ENCODE measurements at regions not wholly inside any gene's neighbourhood (a gene's known extent, or its start where the extent isn't known, plus 50 kb on each side); places are given as distances from the start of the nearest gene placed in this dataset.

GRCh38 chr17:79294459-79295071, 219.9 kb downstream of the ENGASE start:
- Histone ChIP-seq H3K9me3 (ENCODE audit: control insufficient read depth in 2 of 2, low read length in 2 of 2) (no peaks in the 10 kb centered on the region), H3K9ac (ENCODE audit: low read length in 2 of 2) (no peak overlapping the region), H3K27me3 (ENCODE audit: control insufficient read depth in 1 of 2, insufficient read depth in 2 of 2, low read length in 2 of 2) (peaks cover 17 to 27% of the 10 kb centered on the region in 2 donors), H3K4me1 (ENCODE audit: control insufficient read depth, insufficient read depth, low read length) (no peaks in the 10 kb centered on the region), H3K4me3 (ENCODE audit: low read length in 2 of 2) (no peak overlapping the region), H3K36me3 (ENCODE audit: control insufficient read depth in 2 of 2, insufficient read depth in 2 of 2, low read length in 2 of 2) (no peaks in the 10 kb centered on the region), H3K27ac (ENCODE audit: low read length) (no peak overlapping the region)

GRCh38 chr17:79292501-79292900, 217.9 kb downstream of the ENGASE start:
- Histone ChIP-seq H3K27ac (ENCODE audit: low read length) (no peak overlapping the region), H3K9me3 (ENCODE audit: control insufficient read depth in 2 of 2, low read length in 2 of 2) (no peaks in the 10 kb centered on the region), H3K4me3 (ENCODE audit: low read length in 2 of 2) (no peak overlapping the region), H3K9ac (ENCODE audit: low read length in 2 of 2) (no peak overlapping the region), H3K4me1 (ENCODE audit: control insufficient read depth, insufficient read depth, low read length) (no peaks in the 10 kb centered on the region), H3K36me3 (ENCODE audit: control insufficient read depth in 2 of 2, insufficient read depth in 2 of 2, low read length in 2 of 2) (no peaks in the 10 kb centered on the region), H3K27me3 (ENCODE audit: control insufficient read depth in 1 of 2, insufficient read depth in 2 of 2, low read length in 2 of 2) (peaks cover 16 to 20% of the 10 kb centered on the region in 2 donors)

- no peak overlapping the region for H3K9ac ChIP-seq (ENCODE audit: low read length in 2 of 2)
- H3K36me3 ChIP-seq (ENCODE audit: control insufficient read depth in 2 of 2, insufficient read depth in 2 of 2, low read length in 2 of 2) = no peaks in the 10 kb centered on the region
- H3K4me3 ChIP-seq (ENCODE audit: low read length in 2 of 2) = no peak overlapping the region
- no peaks in the 10 kb centered on the region for H3K9me3 ChIP-seq (ENCODE audit: control insufficient read depth in 2 of 2, low read length in 2 of 2)
- H3K27ac ChIP-seq (ENCODE audit: low read length) = no peak overlapping the region
- no peaks in the 10 kb centered on the region for H3K4me1 ChIP-seq (ENCODE audit: control insufficient read depth, insufficient read depth, low read length)
- peaks cover 15 to 24% of the 10 kb centered on the region in 2 donors for H3K27me3 ChIP-seq (ENCODE audit: control insufficient read depth in 1 of 2, insufficient read depth in 2 of 2, low read length in 2 of 2)
These were observed 216.8 kb downstream of the ENGASE start for GRCh38 chr17:79291391-79291790.

- Histone ChIP-seq H3K36me3 (ENCODE audit: control insufficient read depth in 2 of 2, insufficient read depth in 2 of 2, low read length in 2 of 2) (no peaks in the 10 kb centered on the region), H3K27ac (ENCODE audit: low read length) (no peak overlapping the region), H3K4me1 (ENCODE audit: control insufficient read depth, insufficient read depth, low read length) (no peaks in the 10 kb centered on the region), H3K27me3 (ENCODE audit: control insufficient read depth in 1 of 2, insufficient read depth in 2 of 2, low read length in 2 of 2) (peaks cover 17 to 25% of the 10 kb centered on the region in 2 donors), H3K4me3 (ENCODE audit: low read length in 2 of 2) (no peak overlapping the region), H3K9ac (ENCODE audit: low read length in 2 of 2) (no peak overlapping the region), H3K9me3 (ENCODE audit: control insufficient read depth in 2 of 2, low read length in 2 of 2) (no peaks in the 10 kb centered on the region)
These were observed 216.1 kb downstream of the ENGASE start for GRCh38 chr17:79290726-79291125.

- no peak overlapping the region for H3K9ac ChIP-seq (ENCODE audit: low read length in 2 of 2)
These were observed 214.3 kb downstream of the ENGASE start for GRCh38 chr17:79288950-79289349.

GRCh38 chr17:79286440-79286839, 211.8 kb downstream of the ENGASE start:
- Histone ChIP-seq H3K27me3 (ENCODE audit: control insufficient read depth in 1 of 2, insufficient read depth in 2 of 2, low read length in 2 of 2) (peaks cover 17 to 26% of the 10 kb centered on the region in 2 donors), H3K4me1 (ENCODE audit: control insufficient read depth, insufficient read depth, low read length) (no peaks in the 10 kb centered on the region), H3K9me3 (ENCODE audit: control insufficient read depth in 2 of 2, low read length in 2 of 2) (no peaks in the 10 kb centered on the region), H3K9ac (ENCODE audit: low read length in 2 of 2) (no peak overlapping the region), H3K4me3 (ENCODE audit: low read length in 2 of 2) (no peak overlapping the region), H3K27ac (ENCODE audit: low read length) (no peak overlapping the region), H3K36me3 (ENCODE audit: control insufficient read depth in 2 of 2, insufficient read depth in 2 of 2, low read length in 2 of 2) (no peaks in the 10 kb centered on the region)

More at GRCh38 chr17:79288950-79289349, 214.3 kb downstream of the ENGASE start:
- no peak overlapping the region for H3K27ac ChIP-seq (ENCODE audit: low read length)
- H3K4me3 ChIP-seq (ENCODE audit: low read length in 2 of 2) = no peak overlapping the region
- H3K36me3 ChIP-seq (ENCODE audit: control insufficient read depth in 2 of 2, insufficient read depth in 2 of 2, low read length in 2 of 2) = no peaks in the 10 kb centered on the region
- no peaks in the 10 kb centered on the region for H3K9me3 ChIP-seq (ENCODE audit: control insufficient read depth in 2 of 2, low read length in 2 of 2)
- H3K4me1 ChIP-seq (ENCODE audit: control insufficient read depth, insufficient read depth, low read length) = no peaks in the 10 kb centered on the region
- peaks cover 17 to 27% of the 10 kb centered on the region in 2 donors for H3K27me3 ChIP-seq (ENCODE audit: control insufficient read depth in 1 of 2, insufficient read depth in 2 of 2, low read length in 2 of 2)

GRCh38 chr17:79285973-79286372, 211.3 kb downstream of the ENGASE start:
- H3K9ac ChIP-seq (ENCODE audit: low read length in 2 of 2) = no peak overlapping the region
- H3K9me3 ChIP-seq (ENCODE audit: control insufficient read depth in 2 of 2, low read length in 2 of 2) = no peaks in the 10 kb centered on the region
- no peak overlapping the region for H3K27ac ChIP-seq (ENCODE audit: low read length)
- peaks cover 17 to 28% of the 10 kb centered on the region in 2 donors for H3K27me3 ChIP-seq (ENCODE audit: control insufficient read depth in 1 of 2, insufficient read depth in 2 of 2, low read length in 2 of 2)
- no peak overlapping the region for H3K4me3 ChIP-seq (ENCODE audit: low read length in 2 of 2)
- no peaks in the 10 kb centered on the region for H3K4me1 ChIP-seq (ENCODE audit: control insufficient read depth, insufficient read depth, low read length)
- H3K36me3 ChIP-seq (ENCODE audit: control insufficient read depth in 2 of 2, insufficient read depth in 2 of 2, low read length in 2 of 2) = no peaks in the 10 kb centered on the region

- no peak overlapping the region for H3K27ac ChIP-seq (ENCODE audit: low read length)
- no peaks in the 10 kb centered on the region for H3K4me1 ChIP-seq (ENCODE audit: control insufficient read depth, insufficient read depth, low read length)
- no peaks in the 10 kb centered on the region for H3K36me3 ChIP-seq (ENCODE audit: control insufficient read depth in 2 of 2, insufficient read depth in 2 of 2, low read length in 2 of 2)
- H3K4me3 ChIP-seq (ENCODE audit: low read length in 2 of 2) = no peak overlapping the region
- peaks cover 4 to 19% of the 10 kb centered on the region in 2 donors for H3K27me3 ChIP-seq (ENCODE audit: control insufficient read depth in 1 of 2, insufficient read depth in 2 of 2, low read length in 2 of 2)
- H3K9ac ChIP-seq (ENCODE audit: low read length in 2 of 2) = no peak overlapping the region
- H3K9me3 ChIP-seq (ENCODE audit: control insufficient read depth in 2 of 2, low read length in 2 of 2) = no peaks in the 10 kb centered on the region
These were observed 207.7 kb downstream of the ENGASE start for GRCh38 chr17:79282294-79282693.

GRCh38 chr17:79281803-79282202, 207.2 kb downstream of the ENGASE start:
- no peak overlapping the region for H3K4me3 ChIP-seq (ENCODE audit: low read length in 2 of 2)
- H3K27me3 ChIP-seq (ENCODE audit: control insufficient read depth in 1 of 2, insufficient read depth in 2 of 2, low read length in 2 of 2) = peaks cover 4 to 16% of the 10 kb centered on the region in 2 donors
- H3K9me3 ChIP-seq (ENCODE audit: control insufficient read depth in 2 of 2, low read length in 2 of 2) = no peaks in the 10 kb centered on the region
- no peak overlapping the region for H3K27ac ChIP-seq (ENCODE audit: low read length)
- no peak overlapping the region for H3K9ac ChIP-seq (ENCODE audit: low read length in 2 of 2)
- H3K36me3 ChIP-seq (ENCODE audit: control insufficient read depth in 2 of 2, insufficient read depth in 2 of 2, low read length in 2 of 2) = no peaks in the 10 kb centered on the region
- H3K4me1 ChIP-seq (ENCODE audit: control insufficient read depth, insufficient read depth, low read length) = no peaks in the 10 kb centered on the region

GRCh38 chr17:79280866-79281572, 206.4 kb downstream of the ENGASE start:
- Histone ChIP-seq H3K4me1 (ENCODE audit: control insufficient read depth, insufficient read depth, low read length) (no peaks in the 10 kb centered on the region), H3K4me3 (ENCODE audit: low read length in 2 of 2) (no peak overlapping the region), H3K9me3 (ENCODE audit: control insufficient read depth in 2 of 2, low read length in 2 of 2) (no peaks in the 10 kb centered on the region), H3K27me3 (ENCODE audit: control insufficient read depth in 1 of 2, insufficient read depth in 2 of 2, low read length in 2 of 2) (peaks cover 0 to 14% of the 10 kb centered on the region in 2 donors), H3K27ac (ENCODE audit: low read length) (no peak overlapping the region), H3K9ac (ENCODE audit: low read length in 2 of 2) (no peak overlapping the region), H3K36me3 (ENCODE audit: control insufficient read depth in 2 of 2, insufficient read depth in 2 of 2, low read length in 2 of 2) (no peaks in the 10 kb centered on the region)

GRCh38 chr17:79280010-79280409, 205.4 kb downstream of the ENGASE start:
- Histone ChIP-seq H3K36me3 (ENCODE audit: control insufficient read depth in 2 of 2, insufficient read depth in 2 of 2, low read length in 2 of 2) (no peaks in the 10 kb centered on the region), H3K27me3 (ENCODE audit: control insufficient read depth in 1 of 2, insufficient read depth in 2 of 2, low read length in 2 of 2) (peaks cover 0 to 14% of the 10 kb centered on the region in 2 donors), H3K9me3 (ENCODE audit: control insufficient read depth in 2 of 2, low read length in 2 of 2) (no peaks in the 10 kb centered on the region)

More at GRCh38 chr17:79280010-79280409, 205.4 kb downstream of the ENGASE start:
- no peak overlapping the region for H3K27ac ChIP-seq (ENCODE audit: low read length)
- H3K4me1 ChIP-seq (ENCODE audit: control insufficient read depth, insufficient read depth, low read length) = no peaks in the 10 kb centered on the region
- H3K4me3 ChIP-seq (ENCODE audit: low read length in 2 of 2) = no peak overlapping the region
- no peak overlapping the region for H3K9ac ChIP-seq (ENCODE audit: low read length in 2 of 2)
